IMR-90 (cell line): ENCODE measurements at regions not wholly inside any gene's neighbourhood (a gene's known extent, or its start where the extent isn't known, plus 50 kb on each side); places are given as distances from the start of the nearest gene placed in this dataset.

Experiments
- ATAC-seq: fragments of 200-7000 bp; cut with Tn5 transposase; 2 replicates; pipeline ENCODE4 v1.9.1; 2020; ENCODE audit warnings: low read depth, mild to moderate bottlenecking, moderate library complexity
- BruUV-seq: library from RNA; stranded (reverse); fragments of 400-500 nt; replicated peaks from 2 replicates; lab custom pipeline; 2021; lab: Mats Ljungman, UMichigan
- CTCF ChIA-PET: fragments of 300-600 bp; formaldehyde crosslinking; extraction: SDS; loops from one replicate; lab custom pipeline; 2021; ENCODE audit warnings: antibody characterized with exemption; lab: Yijun Ruan, JAX
- POLR2A ChIA-PET: fragments of 300-600 bp; sonication (Branson Sonifier 250); formaldehyde crosslinking; loops from one replicate; lab custom pipeline; 2022; ENCODE audit warnings: antibody characterized with exemption; ENCODE audit not compliant: unreplicated experiment; lab: Charles Lee
- DNase-seq: peaks from one replicate; pipeline ENCODE4 v3.0.0; 2013
- H2AFZ ChIP-seq: replicated peaks from 2 replicates; pipeline ENCODE3; 2013; ENCODE audit warnings: low read length, mild to moderate bottlenecking; ENCODE audit not compliant: poor library complexity
- H2AK5ac ChIP-seq: 2 replicates; pipeline ENCODE4 v1.6.1; 2013; ENCODE audit warnings: low read depth, low read length, inconsistent platforms
- H2AK9ac ChIP-seq: replicated peaks from 2 replicates; pipeline ENCODE3; 2013; ENCODE audit warnings: mild to moderate bottlenecking, low read depth, low read length, moderate library complexity; ENCODE audit not compliant: poor library complexity
- H2BK120ac ChIP-seq: 2 replicates; pipeline ENCODE4 v1.6.1; 2013; ENCODE audit warnings: low read depth, low read length, inconsistent platforms
- H2BK15ac ChIP-seq: 3 replicates; pipeline ENCODE4 v1.6.1; 2013; ENCODE audit warnings: low read depth, low read length, inconsistent platforms
- H2BK20ac ChIP-seq: 2 replicates; pipeline ENCODE4 v1.6.1; 2013; ENCODE audit warnings: low read depth, mild to moderate bottlenecking, inconsistent platforms, low read length, moderate library complexity
- H2BK5ac ChIP-seq: 2 replicates; pipeline ENCODE4 v1.6.1; 2013; ENCODE audit warnings: mild to moderate bottlenecking, low read depth, low read length, inconsistent platforms; ENCODE audit not compliant: poor library complexity, severe bottlenecking
- H3K14ac ChIP-seq: replicated peaks from 2 replicates; pipeline ENCODE4 v1.6.1; 2013; ENCODE audit warnings: low read depth, low read length, inconsistent platforms
- H3K18ac ChIP-seq: 2 replicates; pipeline ENCODE4 v1.6.1; 2013; ENCODE audit warnings: low read depth, low read length, control low read depth
- H3K23ac ChIP-seq: 2 replicates; pipeline ENCODE4 v1.6.1; 2013; ENCODE audit warnings: low read depth, low read length, inconsistent platforms
- H3K27ac ChIP-seq: 2 replicates; pipeline ENCODE4 v1.5.1; 2013; ENCODE audit warnings: mild to moderate bottlenecking, control low read depth, low read length; ENCODE audit not compliant: insufficient read depth
- H3K27me3 ChIP-seq: 2 replicates; pipeline ENCODE4 v1.6.1; 2013; ENCODE audit warnings: low read length; ENCODE audit not compliant: control insufficient read depth, insufficient read depth
- H3K36me3 ChIP-seq: 2 replicates; pipeline ENCODE4 v1.6.1; 2013; ENCODE audit warnings: low read length, mixed read lengths; ENCODE audit not compliant: control insufficient read depth, insufficient read depth
- H3K4ac ChIP-seq: 2 replicates; pipeline ENCODE4 v1.6.1; 2013; ENCODE audit warnings: low read depth, low read length, inconsistent platforms
- H3K4me1 ChIP-seq: 2 replicates; pipeline ENCODE4 v1.6.1; 2013; ENCODE audit warnings: low read length, mixed read lengths; ENCODE audit not compliant: control insufficient read depth, insufficient read depth
- H3K4me2 ChIP-seq: 2 replicates; pipeline ENCODE4 v1.6.1; 2013; ENCODE audit warnings: low read depth, mild to moderate bottlenecking, control low read depth, low read length, moderate library complexity
- H3K4me3 ChIP-seq: 2 replicates; pipeline ENCODE4 v1.5.1; 2013; ENCODE audit warnings: low read depth, mild to moderate bottlenecking, control low read depth, low read length, moderate library complexity; ENCODE audit not compliant: insufficient read depth
- H3K56ac ChIP-seq: 2 replicates; pipeline ENCODE4 v1.6.1; 2013; ENCODE audit warnings: low read length, inconsistent platforms; ENCODE audit not compliant: insufficient read depth; ENCODE audit errors: extremely low read depth
- H3K79me1 ChIP-seq, 2 experiments: 2 replicates each; pipeline ENCODE4 v1.6.1; 2013; ENCODE audit warnings: low read length in 2 of 2, inconsistent platforms in 1 of 2, low read depth in 1 of 2
- H3K9ac ChIP-seq: 2 replicates; pipeline ENCODE4 v1.6.1; 2013; ENCODE audit warnings: low read depth, low read length, control low read depth
- H3K9me1 ChIP-seq: 2 replicates; pipeline ENCODE4 v1.6.1; 2013; ENCODE audit warnings: low read length, inconsistent platforms; ENCODE audit not compliant: insufficient read depth
- H3K9me3 ChIP-seq: 2 replicates; pipeline ENCODE4 v1.6.1; 2013; ENCODE audit warnings: low read length; ENCODE audit not compliant: control insufficient read depth, insufficient read depth
- H4K20me1 ChIP-seq: 2 replicates; pipeline ENCODE4 v1.6.1; 2013; ENCODE audit warnings: low read length, inconsistent platforms; ENCODE audit not compliant: insufficient read depth
- H4K5ac ChIP-seq: 2 replicates; pipeline ENCODE4 v1.6.1; 2013; ENCODE audit warnings: mild to moderate bottlenecking, low read depth, low read length, control low read depth
- H4K8ac ChIP-seq, 2 experiments: 2 replicates each; pipeline ENCODE4 v1.6.1; 2013; ENCODE audit warnings: low read depth in 2 of 2, low read length in 2 of 2, control low read depth in 1 of 2, inconsistent platforms in 1 of 2
- H4K91ac ChIP-seq: 2 replicates; pipeline ENCODE4 v1.6.1; 2013; ENCODE audit warnings: low read depth, low read length, inconsistent platforms; ENCODE audit not compliant: insufficient read depth
- CHD1 ChIP-seq: IDR thresholded peaks from 2 replicates; pipeline ENCODE4 v1.6.1; 2012; ENCODE audit warnings: low read depth, low read length, improper control_type of control experiment
- MAFK ChIP-seq: IDR thresholded peaks from 2 replicates; pipeline ENCODE4 v1.6.1; 2012; ENCODE audit warnings: low read depth, low read length, improper control_type of control experiment
- MAZ ChIP-seq: IDR thresholded peaks from 2 replicates; pipeline ENCODE4 v1.6.1; 2012; ENCODE audit warnings: low read depth, mild to moderate bottlenecking, low read length, improper control_type of control experiment, moderate library complexity, borderline replicate concordance
- POLR2A ChIP-seq: IDR thresholded peaks from 2 replicates; pipeline ENCODE4 v1.6.1; 2012; ENCODE audit warnings: mild to moderate bottlenecking, low read depth, low read length
- RAD21 ChIP-seq: IDR thresholded peaks from 2 replicates; pipeline ENCODE4 v1.6.1; 2012; ENCODE audit warnings: low read length, improper control_type of control experiment
- RFX5 ChIP-seq: IDR thresholded peaks from 2 replicates; pipeline ENCODE4 v1.8.0; 2012; ENCODE audit warnings: low read depth, mild to moderate bottlenecking, low read length, moderate library complexity
- SMC3 ChIP-seq: fragments of 150-350 bp; IDR thresholded peaks from 2 replicates; pipeline ENCODE4 v1.6.1; 2016; ENCODE audit warnings: low read depth, mild to moderate bottlenecking, antibody characterized with exemption, low read length, moderate library complexity
- USF2 ChIP-seq: fragments of 150-350 bp; IDR thresholded peaks from 2 replicates; pipeline ENCODE4 v1.6.1; 2017; ENCODE audit warnings: mild to moderate bottlenecking, antibody characterized with exemption, low read length, low read depth
- whole genome bisulfite sequencing, 2 experiments: methylation state at CpG; one replicate each; pipeline versions ENCODE4 v1.1.5 to v1.1.7; 2013; ENCODE audit warnings: missing lambda C conversion rate in 2 of 2; ENCODE audit not compliant: insufficient read length in 1 of 2; ENCODE audit errors: extremely low coverage in 2 of 2; 5-methylcytosine and 5-hydroxymethylcytosine counted together
- dilution Hi-C: fragments of 300-500 bp; cut with HindIII; formaldehyde crosslinking; loops from one replicate; pipeline ENCODE4 v1.14.3; 2018; ENCODE audit warnings: low sequenced_read_pairs; ENCODE audit not compliant: unreplicated experiment
- in situ Hi-C: fragments of 300-500 bp; cut with MboI; formaldehyde crosslinking; loops from 3 replicates; pipeline ENCODE4 v1.14.3; 2019; ENCODE audit warnings: low sequenced_read_pairs, inconsistent platforms, mixed read lengths
- intact Hi-C: fragments of 100-400 bp; cut with micrococcal nuclease; formaldehyde crosslinking; loops from 2 replicates; pipeline ENCODE4 v1.10.0; 2022

GRCh38 chr17:77786090-77786489 lies 172.4 kb upstream of the TNRC6C start:
- H3K4me2 ChIP-seq = no peak overlapping the region
- no peak overlapping the region for H3K4ac ChIP-seq
- no peaks in the 10 kb centered on the region for H3K9me1 ChIP-seq
- TF ChIP-seq CHD1 = no peak
- no peak for TF ChIP-seq MAFK
- no peak for TF ChIP-seq SMC3
- no peak for TF ChIP-seq RFX5
- TF ChIP-seq POLR2A = no peak
- TF ChIP-seq RAD21 = no peak
- no peak for TF ChIP-seq USF2
- no peak for TF ChIP-seq MAZ
- H4K8ac ChIP-seq = no peak overlapping the region
- no peak overlapping the region for H2BK120ac ChIP-seq
- WGBS, 2 experiments = no CpG with 5 or more reads among the region's 4 CpGs
- ChIA-PET POLR2A (no interaction called here), CTCF (no interaction called here)
- H3K36me3 ChIP-seq = no peaks in the 10 kb centered on the region
- no peak overlapping the region for H3K4me3 ChIP-seq
- BruUV-seq = no TSS peak
- no peak overlapping the region for H3K14ac ChIP-seq
- no peak overlapping the region for H3K56ac ChIP-seq
- no peak overlapping the region for H4K5ac ChIP-seq
- no peak overlapping the region for H2AK5ac ChIP-seq
- intact Hi-C loops = no loop called here
- H3K4me1 ChIP-seq = no peaks in the 10 kb centered on the region
- H3K27ac ChIP-seq = no peak overlapping the region
- dilution Hi-C loops = no loop called here
- H3K27me3 ChIP-seq = peaks cover 44% of the 10 kb centered on the region
- ATAC-seq (no peak), DNase-seq (no peak)
- no peak overlapping the region for H3K18ac ChIP-seq
- H2BK20ac ChIP-seq = no peak overlapping the region
- H4K20me1 ChIP-seq = no peaks in the 10 kb centered on the region
- no peak overlapping the region for H2AFZ ChIP-seq
- no peak overlapping the region for H3K23ac ChIP-seq
- H3K9me3 ChIP-seq = no peaks in the 10 kb centered on the region
- no peak overlapping the region for H2BK15ac ChIP-seq
- H3K9ac ChIP-seq = no peak overlapping the region
- no peak overlapping the region for H2BK5ac ChIP-seq
- H3K79me1 ChIP-seq = no peaks in the 10 kb centered on the region
- in situ Hi-C loops = no loop called here
- no peak overlapping the region for H4K91ac ChIP-seq
- H2AK9ac ChIP-seq = no peak overlapping the region
